HG02678 (cell line): ENCODE measurements at regions not wholly inside any gene's neighbourhood (a gene's known extent, or its start where the extent isn't known, plus 50 kb on each side); places are given as distances from the start of the nearest gene placed in this dataset.

Experiments used
- ATAC-seq: cut with Tn5 transposase; IDR thresholded peaks from one replicate; pipeline ENCODE4 v1.9.1; 2021; ENCODE audit warnings: mild to moderate bottlenecking, moderate library complexity; ENCODE audit not compliant: unreplicated experiment

DNA sequence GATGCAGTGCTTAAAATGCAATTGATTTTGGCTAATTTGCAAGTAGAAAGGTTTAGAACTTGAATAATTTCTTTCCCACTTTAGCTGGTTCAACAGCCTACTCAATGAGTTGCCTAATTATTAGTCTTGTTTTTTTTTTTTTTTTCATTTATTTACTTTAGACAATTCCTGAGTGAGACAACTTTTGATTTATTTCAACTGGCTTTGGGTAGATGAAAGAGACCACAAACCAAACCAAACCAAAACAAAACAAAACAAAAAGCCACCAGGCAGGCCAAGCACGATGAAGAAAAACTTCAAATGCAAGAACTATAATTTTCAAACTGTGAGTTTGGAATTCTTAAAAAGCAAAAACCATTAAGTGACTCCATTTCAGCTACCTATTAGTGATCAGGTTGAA is 469.9 kb downstream of the GBE1 start:
- ATAC-seq: no peak

DNA sequence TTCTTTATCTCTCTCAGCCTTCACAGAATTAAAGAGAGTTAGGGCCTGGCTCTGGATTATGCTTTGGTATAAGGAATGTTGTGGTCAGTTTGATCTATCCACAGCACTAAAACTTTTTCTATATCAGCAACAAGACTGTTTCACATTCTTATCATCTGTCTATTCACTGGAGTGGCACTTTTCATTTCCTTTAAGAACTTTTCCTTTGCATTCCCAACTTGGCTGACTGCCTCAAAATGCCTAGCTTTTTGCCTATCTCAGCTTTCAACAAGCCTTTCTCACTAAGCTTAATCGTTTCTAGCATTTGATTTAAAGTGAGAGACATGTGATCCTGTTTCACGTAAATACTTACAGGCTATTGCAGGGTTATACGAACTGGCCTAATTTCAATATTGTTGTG is 471.8 kb downstream of the GBE1 start:
- no peak for ATAC-seq

DNA sequence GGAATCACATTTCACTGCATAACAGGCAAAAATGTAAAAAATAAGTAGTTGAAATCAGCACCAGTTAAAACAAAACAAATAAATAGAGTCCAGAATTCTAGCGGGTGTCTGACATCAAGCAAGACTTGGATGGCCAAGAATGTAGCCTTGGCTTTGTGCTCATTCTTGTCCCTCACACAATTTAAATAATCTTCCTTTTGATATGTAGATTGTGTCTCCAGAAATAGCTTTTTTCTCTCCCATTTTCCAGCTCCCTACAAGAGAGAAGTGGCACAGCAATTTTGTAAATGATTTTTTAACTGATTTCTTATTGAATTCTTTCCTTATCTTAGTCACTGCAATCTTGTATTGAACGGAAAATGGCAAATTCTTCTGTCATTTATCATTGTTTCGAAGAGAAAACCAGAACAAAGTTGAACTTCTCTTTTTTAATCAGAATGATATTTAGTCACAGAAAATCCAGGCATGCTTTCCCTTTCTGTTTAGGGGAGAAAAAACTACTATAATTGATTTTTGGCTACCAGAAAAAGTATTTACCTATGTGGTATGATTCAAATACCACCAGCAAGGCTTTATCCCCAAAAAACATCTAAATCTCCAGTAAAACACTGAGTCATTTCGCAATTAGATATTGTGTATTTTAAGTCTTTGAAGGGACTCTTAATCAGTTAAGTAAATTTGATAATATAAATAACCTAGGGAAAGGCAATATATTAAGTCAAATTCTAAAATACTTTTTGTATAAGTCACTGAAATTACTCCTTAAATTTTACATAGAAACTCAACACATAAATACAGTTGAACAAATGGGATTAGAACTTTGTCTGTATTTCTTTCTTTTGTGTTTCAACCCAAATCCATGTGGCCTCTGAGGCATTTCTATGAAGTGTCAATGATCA is 481.7 kb downstream of the GBE1 start:
- no peak for ATAC-seq

DNA sequence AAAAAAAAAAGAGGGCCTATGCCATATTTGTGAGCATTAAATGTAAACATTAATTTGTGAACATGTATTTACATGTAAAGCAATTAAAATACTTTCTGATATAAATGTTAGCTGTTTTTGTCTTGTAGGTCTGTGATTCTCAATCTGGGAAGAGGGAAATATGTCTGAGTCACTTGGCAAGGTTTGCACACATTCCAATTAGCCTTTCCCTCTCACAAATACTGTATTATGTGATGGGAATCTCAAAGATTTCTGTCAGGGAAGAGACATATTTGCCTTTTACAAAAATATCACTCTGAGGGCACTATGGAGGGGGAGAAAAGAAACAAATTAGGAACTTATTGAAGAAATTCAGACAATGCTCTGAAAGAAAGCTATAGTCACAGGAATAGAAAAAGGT is 483.6 kb downstream of the GBE1 start:
- ATAC-seq: no peak

DNA sequence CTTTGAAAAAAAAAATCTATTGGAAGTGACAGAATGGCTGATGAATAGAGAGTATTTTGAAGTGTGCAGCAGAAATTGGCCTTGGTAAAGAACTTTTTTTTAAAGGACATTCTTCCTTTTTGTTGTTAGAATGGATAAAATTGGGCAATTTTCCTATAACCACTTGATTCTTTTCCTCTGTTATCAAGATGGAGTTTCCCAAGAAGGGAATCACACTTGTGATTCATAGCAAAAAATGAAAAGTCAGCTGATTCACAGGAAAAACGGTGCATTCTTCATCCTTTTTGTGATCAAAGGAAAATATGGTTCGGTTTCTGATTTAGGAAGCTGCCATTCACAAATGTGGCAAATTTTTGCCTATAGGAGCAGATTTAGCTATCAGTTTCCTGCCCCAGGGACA is 486.8 kb downstream of the GBE1 start:
- no peak for ATAC-seq

DNA sequence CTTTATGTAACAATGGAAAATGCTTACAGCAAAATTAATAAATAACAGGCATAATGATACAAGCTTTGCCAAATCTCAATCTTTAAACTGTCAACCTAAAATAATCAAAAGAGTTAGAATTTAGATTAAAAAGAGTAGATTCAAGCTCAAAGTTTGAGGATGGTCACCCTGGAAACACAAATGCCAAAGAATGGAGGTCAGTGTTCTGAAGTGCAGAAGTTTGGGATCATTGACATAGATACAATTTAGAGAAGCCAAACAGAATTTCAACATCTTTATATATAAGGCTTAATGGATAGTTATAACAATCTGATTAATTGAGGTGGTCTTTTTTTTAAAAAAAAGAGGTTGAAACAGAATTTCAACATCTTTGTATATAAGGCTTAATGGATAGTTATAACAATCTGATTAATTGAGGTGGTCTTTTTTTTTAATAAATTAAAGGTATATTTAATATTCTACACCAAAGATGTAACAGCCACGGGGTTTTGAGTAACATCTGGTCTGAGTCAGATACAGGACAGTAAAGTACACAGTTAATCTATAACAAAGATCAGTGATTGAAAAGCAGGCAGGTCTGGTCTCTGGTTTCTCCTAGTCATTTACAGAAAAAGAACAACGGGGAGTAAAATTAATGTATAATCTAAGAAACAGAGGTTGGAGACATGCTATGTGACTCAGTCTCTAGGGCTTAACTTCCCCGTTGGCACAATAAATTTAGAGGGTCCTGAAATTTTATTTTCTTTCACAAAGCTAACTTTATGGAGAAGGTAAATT is 490.7 kb downstream of the GBE1 start:
- peak; percentile 99 for ATAC-seq

DNA sequence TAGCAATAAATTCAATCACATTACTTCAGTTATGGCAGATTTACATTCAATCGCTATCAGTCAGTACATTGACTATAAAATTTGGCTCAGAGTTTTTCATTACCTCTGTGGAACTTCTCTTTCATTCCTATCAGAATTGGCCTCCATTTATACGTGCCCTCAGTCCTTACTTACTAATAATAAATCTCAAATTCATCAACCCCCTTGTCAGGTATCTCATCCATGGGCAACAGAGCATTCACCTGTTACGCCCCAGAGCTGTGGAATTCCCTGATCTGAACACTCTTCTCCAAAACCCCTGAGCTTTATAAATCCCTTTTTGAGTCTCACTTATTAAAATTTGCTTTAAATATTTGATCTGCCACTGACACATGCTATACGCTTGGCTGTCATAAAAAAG is 492.9 kb downstream of the GBE1 start:
- ATAC-seq: no peak

DNA sequence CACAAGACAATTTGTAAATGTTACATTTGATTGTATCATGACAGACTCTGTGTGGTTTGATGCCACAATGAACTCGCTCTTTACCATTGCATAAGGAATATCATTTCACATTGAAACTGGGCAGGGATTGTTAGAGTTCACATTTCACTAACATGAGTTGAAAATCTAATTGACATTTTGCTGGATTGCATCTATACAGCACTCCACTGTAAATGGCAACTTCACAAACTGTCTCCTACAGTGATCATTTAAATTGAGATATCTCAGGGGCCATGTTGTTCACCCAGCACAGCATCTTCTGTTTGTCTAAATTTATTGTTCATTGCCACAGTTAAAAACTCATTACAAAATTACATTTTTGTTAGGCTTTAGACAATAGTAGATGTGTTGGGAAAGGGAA is 499.4 kb downstream of the GBE1 start:
- ATAC-seq: no peak

DNA sequence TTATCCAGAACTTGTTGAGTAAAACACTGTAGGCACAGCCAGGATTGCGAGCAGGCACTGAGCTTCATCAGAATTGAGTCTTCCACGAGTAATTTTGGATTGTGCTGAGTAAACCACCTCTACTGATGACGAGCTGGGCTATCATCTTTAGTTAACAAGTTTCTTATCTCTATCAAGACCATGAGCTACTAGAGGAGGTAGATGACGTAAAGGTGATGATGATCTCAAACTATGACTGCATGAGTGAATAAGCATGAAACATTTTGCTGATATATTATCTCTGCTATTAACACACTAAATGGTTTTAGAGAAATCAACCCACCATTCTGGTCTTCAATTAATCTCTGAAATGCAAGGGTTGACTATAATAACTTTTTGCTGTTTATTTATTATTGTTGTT is 506.0 kb downstream of the GBE1 start:
- ATAC-seq: no peak

DNA sequence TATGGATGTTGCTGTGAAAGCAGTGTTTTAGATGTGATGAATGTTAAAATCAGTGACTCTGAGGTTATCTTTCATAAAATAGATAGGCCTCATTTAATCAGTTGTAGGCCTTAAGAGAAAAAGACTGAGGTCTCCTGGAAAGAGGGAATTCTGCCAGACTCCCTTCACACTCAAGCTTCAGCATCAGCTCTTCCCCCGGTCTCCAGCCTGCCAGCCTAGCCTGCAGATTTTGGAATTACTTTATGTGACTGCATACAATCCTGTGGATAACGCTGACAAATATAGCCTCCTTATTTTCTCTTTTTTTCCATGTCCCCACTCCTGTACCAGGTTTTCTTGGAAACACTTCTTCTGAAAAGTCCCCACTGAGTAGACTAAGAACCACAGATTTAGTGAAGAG is 510.3 kb downstream of the GBE1 start:
- ATAC-seq: no peak

DNA sequence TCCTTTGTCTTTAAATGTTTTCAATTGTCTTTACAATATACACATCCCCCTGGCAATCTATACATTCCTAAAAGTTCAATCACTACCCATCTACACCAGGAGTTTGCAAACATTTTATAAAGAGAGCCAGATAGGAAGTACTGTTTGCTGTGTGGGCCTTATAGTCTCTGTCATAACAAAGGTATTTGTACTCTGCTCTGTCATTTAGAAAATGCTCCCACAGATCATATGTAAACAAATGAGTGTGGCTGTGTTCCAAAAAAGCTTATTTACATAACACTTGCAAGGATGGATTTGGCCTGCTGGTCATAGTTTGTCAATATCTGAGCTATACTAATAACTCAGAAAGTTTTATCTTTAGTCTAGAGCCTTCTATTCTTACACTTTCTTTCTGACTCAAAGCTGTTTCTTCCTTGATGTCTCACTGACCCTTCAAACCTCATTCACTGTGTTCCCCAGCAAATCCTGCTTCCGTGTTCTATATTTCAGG is 511.9 kb downstream of the GBE1 start:
- peak; percentile 84 for ATAC-seq

DNA sequence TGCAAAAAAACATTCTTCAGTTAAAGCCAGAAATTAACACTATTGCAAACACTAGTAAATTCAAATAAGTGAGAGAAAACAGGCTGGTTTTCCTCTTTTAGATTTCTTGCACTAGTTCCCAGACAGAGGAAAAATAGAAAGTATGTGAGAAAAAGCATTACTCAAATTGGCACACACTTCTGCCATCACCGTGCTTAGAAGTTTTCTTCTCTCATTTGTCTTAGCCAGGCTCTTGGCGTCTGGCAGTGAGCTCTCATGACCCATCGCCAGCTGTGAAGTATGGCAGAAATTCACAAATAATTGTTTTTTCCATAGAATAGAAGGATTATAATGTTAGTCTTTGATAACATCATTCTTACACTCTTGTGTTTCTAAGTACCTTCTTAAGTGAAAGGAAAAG is 515.9 kb downstream of the GBE1 start:
- no peak for ATAC-seq

DNA sequence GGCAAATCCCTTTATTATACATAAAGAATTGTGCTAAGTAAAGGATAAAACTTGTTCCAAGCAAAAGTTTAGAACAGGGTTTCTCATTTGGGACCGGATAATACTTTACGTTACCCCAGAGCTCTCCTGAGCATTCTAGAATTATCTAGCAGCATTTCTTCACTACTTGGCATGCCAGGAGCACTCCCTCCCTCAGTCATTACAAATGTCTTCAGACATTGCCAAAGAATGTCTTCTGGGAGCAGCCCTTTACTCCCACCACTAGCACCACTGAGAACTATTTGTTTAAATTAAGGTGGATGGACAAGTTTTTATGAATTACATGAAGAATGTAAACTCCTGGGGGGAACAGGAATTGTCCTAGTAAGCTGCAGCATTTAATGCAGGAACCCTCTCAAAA is 516.4 kb downstream of the GBE1 start:
- ATAC-seq: no peak

DNA sequence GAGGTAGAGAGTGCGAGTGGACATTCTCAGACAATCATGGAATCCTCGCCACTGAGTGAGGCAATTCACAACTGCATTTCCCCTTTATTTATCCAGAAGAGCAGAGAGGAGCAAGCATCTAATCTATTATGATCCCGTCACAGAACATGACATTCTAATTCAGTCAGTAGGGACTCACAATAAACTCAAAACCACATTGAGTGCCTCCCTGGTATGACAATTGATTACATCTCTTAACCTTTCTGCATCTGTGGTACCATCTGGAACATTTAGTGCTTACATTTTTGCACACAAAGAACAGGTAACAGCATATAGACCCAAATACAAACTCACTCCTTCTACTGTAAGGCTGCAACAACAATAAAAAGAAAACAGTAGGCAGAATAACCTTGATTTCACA is 517.2 kb downstream of the GBE1 start:
- ATAC-seq: no peak

DNA sequence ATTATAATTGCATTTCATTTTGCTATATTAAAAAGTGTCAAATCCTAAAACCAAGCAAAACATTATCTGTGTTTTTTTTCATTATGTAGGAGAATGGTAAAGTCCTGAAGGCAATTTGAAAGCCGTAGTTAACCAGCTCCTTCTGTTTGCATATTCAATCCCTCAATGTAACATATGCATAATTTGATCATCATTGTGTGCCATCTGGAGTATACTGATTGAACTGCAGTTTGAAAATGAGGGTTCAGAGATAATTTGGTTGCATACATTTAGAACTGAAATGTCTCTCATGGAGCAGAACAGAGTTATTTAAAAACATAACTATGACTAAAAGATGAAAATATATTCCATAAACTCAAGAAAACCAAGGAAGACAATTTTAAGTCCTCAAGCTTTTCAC is 518.6 kb downstream of the GBE1 start:
- ATAC-seq: peak; percentile 62

DNA sequence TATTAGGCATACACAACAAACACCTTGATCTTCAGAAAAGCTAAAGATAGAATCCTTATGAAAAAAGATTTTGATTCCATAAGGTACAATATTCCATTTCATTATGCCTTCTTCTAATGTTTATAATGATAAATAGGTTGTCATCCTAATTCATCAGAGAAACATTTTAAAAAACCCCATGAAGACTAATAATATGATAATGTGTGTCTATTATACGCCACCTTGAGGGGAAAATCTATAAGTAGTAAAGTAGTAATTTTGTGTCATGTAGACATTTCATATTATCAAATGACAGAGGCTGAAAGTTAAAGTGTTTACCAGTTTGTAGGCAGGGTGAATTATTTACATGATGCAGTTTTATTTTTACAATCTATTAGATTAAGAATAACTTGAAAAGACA is 524.3 kb downstream of the GBE1 start:
- ATAC-seq: no peak

DNA sequence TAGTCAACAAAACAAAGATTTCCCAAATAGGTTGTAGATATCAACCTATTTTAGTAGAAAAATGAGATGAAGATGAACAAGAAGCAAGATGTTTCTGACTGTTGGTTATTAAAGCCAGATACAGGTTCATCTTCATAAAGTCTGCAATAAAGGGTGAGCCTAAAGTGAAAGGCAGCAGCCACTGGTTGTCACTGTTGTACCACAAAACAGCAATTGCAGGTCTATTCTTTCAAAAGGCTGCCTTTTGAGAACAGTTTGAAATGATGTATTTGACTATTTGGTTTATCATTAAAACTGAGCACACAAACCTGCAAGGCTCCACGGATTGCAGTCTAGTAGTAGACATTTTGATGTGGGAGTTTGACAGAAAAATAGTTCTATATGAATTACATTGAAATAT is 543.4 kb downstream of the GBE1 start:
- ATAC-seq: peak; percentile 62

DNA sequence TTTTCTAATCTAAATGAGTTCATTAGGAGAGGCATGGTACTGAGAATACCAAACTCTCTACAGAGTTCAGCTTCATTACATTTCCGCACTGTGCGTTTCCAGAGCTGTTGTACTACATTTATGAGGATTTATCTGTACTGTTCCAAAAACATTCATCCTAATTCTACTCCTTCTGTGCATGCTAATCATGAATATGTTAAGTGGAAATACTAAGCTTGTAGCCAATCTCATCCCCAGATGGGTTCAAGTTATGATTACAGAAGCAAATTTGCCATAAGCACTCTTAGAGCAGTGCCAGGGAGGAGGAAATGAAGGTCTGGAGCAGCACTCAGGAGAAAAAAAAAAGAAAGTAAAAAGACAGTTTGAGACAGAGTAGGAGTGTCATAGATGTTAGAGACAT is 544.3 kb downstream of the GBE1 start:
- no peak for ATAC-seq

DNA sequence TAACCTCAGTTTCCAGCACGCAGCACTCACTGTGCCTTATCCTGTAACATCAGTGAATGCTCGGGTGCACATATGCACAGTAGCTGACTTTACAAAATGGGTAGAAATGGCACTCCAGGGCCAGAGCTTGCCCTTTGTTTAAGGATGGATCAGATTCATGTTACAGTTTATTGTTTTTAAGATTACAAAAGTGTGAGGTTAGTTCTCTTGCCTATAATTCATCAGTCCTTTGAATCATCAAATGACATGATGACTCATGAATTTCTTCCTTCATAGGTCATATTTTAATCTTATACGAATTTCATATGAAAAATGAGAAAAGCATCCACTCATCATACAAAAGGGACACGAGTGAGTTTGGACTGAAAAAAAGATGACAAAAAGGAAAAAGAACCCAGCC is 545.3 kb downstream of the GBE1 start:
- no peak for ATAC-seq

DNA sequence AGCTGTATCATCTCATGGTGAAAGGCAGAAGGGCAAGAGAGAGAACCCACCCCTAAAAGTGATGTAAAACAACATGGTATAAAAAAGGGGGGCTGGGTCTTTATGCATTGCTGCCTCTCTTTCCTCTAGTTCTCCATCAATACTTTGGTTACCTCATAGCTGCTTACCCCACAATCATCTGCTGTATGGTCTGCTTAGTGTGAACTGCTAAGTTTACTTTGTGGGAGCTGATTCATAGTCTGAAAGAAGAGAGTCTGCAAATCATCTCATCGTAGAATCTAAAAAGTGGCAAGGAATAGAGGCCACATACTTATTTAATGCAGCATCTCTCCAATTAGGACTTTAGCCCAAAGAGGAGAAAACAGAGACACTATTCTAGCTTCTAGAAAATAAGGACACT is 546.8 kb downstream of the GBE1 start:
- ATAC-seq: no peak

DNA sequence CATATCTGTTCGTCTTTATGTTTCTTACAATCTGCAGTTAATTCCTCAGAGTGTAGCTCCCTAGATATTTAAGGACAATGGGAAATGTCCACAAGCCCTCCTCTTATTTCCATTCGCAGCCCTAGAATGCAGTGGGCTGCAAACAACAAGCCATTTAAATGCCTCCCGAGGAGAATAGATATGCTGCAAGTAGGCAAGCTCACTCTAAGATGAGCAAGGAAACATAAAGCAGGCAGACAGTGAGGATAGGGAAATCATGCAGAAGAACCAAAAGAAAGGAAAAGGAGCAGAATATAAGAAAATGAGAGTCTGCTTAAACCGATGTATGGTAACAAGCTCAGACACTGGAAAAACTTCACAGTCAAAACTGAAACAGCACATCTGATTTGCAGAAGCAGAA is 561.9 kb downstream of the GBE1 start:
- no peak for ATAC-seq

DNA sequence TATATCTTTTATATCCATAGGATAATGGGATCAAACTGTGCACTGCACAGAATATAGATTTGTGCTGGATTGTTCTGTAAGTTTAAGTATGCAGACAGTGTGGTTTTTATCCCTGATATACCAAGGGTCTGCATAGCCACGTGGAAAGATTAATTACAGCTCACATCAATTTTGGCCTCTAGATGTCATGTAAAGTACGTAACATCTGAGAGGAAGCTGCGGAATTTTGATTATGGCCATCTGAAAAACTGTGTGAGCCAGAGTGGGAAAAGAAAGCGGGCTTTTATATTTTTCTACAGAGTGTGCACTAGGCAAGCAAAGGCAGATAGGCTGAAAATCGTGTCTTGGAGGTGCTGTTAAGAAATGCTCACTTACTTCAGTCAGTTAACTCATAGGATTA is 562.7 kb downstream of the GBE1 start:
- ATAC-seq: no peak
